ENCODE measurements at regions not wholly inside any gene's neighbourhood (a gene's known extent, or its start where the extent isn't known, plus 50 kb on each side); places are given as distances from the start of the nearest gene placed in this dataset.

DNA sequence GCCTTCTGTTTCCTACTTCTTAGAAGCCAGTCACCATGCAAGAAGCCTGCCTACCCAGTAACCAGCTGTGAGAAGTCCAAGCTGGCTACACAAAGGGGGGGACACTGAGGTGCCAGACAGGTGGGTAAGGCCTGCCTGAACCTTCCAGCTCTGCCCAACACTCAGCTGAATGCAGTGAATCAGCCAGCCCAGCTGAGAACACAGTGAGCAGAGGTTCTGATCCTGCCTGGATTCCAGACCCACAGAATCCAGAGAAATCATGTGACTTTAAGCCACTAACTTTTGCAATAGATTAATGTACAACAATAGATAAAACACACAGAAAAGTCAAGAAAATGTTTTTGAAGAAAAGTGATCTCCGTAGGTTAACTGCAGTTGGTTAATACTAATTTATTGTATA, 151.7 kb downstream of the EFNB2 start:
- no peak for TF ChIP-seq POLR2A (IDR thresholded peaks at IDR 0.05)
- TF ChIP-seq, protein P1, sequence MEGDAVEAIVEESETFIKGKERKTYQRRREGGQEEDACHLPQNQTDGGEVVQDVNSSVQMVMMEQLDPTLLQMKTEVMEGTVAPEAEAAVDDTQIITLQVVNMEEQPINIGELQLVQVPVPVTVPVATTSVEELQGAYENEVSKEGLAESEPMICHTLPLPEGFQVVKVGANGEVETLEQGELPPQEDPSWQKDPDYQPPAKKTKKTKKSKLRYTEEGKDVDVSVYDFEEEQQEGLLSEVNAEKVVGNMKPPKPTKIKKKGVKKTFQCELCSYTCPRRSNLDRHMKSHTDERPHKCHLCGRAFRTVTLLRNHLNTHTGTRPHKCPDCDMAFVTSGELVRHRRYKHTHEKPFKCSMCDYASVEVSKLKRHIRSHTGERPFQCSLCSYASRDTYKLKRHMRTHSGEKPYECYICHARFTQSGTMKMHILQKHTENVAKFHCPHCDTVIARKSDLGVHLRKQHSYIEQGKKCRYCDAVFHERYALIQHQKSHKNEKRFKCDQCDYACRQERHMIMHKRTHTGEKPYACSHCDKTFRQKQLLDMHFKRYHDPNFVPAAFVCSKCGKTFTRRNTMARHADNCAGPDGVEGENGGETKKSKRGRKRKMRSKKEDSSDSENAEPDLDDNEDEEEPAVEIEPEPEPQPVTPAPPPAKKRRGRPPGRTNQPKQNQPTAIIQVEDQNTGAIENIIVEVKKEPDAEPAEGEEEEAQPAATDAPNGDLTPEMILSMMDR (IDR thresholded peaks at IDR 0.05): no peak

Data from thyroid gland (tissue), 4 donors.